ENCODE measurements at regions not wholly inside any gene's neighbourhood (a gene's known extent, or its start where the extent isn't known, plus 50 kb on each side); places are given as distances from the start of the nearest gene placed in this dataset.
"Not testable (repeated sequence)": the region's sequence is repeated elsewhere in the genome, so short reads cannot be mapped to it uniquely, and the experiment has no call there.

DNA sequence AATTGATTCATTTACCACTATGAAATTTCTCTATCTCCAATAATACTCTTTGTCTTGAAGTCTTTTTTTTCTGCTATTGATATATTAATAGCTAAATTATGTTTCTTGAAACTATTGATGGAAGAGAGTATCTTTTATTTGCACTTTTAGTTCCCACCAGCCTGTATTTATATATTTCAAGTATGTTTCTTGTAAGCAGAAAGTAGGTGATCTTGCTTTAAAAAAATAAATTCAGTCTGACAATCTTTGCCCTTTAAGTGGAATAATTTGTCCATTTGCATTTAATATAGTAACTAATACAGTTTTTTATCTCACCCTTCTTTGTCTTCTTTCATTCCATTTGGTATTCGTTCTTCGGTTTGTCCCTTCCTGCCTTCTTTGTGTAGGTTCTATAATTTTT is 790.5 kb downstream of the MCTP2 start:
- no peak for DNase-seq

DNA sequence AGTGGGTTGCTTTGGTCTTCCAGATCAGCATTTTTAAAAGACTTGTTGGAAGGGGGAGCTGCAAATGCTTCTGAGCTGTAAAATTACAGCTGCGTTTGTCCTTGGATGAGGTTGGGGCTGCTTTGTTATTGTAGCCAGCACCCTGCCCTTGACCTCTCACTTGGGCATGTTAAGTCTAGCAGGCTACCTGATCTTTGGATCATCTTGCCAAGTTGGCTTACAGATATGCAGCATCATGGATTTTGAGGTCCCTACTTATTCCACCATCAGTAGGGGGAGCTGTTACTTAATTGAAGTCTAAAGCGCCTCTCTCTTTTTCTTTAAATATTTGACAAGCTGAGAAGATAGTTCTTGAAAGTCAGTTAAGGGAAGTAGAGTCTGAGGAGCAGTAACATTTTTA is 793.0 kb downstream of the MCTP2 start:
- peak; percentile 2 for DNase-seq

DNA sequence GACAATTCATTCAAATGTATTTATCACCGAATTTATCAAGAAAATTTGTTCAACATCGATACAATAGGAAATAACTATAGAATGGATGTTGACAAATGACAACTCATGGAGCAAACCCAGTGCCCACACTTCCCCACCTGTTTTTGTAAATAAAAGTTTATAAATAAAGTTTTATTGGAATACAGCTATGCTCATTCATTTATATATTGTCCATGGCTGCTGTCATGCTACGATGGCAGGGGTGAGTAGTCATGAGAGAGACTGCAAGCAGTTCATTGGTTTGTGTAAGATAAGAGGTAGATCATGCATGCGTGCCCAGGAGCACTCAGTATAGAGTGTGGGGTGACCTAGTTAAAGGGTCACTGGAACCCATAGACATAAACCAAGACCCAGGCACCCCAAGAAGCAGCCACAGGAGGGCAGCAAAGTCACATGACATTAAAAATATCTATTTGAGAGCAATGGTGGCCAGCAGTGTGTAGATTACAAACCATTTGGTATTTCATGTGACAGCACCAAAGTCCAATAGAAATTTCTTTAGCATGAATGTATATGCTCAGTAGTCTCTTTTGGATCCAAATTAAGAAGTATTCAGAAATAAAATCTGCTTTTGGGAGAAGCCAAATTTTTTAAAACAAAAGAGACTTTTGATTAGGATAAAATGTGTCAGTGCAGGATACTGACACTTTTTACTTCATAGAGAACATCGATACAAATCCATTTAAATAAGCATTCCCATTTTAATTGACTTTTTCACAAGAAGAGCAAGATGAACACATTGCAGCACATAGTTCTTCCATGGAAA is 794.8 kb downstream of the MCTP2 start:
- DNase-seq: peak; percentile 2

DNA sequence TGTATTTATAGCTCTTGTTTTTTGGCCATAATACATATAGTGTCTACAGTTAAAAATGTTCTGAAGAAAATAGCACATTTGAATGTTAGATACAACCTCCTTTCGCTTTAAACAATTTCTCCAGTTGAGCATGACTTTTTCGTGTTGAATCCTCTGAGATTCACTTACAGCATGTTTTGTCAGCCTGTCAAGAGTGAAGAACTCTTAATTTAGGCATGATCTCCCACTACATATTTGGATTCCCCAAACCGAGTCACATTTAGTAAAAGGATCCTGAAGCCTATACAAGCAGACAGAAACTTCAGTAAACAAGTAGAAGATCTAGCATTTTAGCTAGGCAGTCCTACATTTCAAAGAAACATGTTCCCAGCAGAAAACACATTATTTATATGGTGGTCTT is 796.6 kb downstream of the MCTP2 start:
- DNase-seq: no peak

DNA sequence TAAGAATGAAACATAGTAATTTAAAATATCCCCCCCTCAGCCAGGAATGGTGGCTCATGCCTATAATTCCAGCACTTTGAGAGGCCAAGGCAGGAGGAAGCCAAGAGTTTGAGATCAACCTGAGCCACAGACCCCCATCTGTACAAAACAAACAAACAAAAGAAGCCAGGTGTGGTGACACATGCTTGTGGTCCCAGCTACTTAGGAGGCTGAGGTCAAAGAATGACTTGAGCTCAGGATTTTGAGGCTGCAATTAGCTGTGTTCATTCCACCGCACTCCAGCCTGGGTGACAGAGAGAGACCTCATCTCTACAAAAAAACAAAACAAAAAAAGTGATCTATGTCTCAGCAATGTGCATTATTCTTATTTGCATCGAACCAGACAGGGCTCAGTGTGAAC is 800.8 kb downstream of the MCTP2 start:
- no peak for DNase-seq

DNA sequence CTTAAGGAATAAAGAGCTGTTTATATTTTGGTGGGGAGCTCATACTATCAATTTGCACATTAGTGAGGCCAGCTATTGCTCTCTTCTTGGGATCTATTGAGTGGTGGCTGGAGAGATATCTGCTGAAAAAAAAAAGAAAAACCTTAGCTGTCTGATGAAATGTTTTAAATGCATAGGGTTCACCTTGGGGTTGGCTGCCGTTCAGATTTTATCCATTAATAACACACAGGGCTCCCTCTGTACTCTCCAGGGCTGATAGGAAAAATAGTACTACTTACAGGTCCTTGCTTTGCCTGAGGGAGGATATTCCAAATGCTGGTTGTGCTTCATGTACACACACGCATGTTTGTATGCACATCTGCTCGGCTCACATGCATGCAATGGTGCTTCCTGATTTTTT is 803.7 kb downstream of the MCTP2 start:
- no peak for DNase-seq

DNA sequence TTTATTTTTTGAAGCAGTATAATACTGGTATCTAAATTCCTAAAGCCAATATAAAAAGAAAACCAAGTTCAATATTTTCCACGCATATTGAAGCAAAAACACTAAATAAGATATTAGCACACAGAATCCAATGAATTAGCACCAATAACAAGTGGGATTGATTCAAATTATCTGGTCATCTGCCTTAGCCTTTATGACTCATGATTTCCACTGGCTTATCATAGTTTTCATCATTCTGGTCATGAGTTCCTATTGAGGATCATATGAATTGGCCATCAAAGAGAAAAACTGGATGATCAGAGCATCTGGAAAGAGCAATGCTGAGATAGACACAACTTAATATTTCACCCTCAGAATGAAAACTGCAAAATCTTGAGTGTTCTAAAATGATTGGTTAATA is 809.9 kb downstream of the MCTP2 start:
- DNase-seq: no peak

DNA sequence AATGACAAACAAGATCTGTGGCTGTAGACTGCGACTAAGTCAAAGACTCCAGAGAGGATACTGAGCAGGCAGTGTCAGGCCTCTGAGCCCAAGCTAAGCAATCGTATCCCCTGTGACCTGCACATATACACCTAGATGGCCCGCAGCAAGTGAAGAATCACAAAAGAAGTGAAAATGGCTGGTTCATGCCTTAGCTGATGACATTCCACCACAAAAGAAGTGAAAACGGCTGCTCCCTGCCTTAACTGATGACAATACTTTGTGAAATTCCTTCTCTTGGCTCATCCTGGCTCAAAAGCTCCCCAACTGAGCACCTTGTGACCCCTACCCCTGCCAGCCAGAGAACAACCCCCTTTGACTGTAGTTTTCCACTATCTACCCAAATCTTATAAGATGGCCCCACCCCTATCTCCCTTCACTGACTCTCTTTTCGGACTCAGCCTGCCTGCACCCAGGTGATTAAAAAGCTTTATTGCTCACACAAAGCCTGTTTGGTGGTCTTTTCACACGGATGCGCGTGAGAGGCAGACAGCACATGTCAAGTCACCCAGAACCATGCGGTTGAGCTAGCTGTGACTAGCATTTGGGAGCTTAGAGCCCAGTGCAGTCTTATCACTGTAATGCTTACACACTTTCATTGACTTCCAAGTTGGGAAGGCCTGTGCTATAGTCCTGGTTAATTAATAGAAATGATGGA is 812.0 kb downstream of the MCTP2 start:
- DNase-seq: not testable (repeated sequence)

DNA sequence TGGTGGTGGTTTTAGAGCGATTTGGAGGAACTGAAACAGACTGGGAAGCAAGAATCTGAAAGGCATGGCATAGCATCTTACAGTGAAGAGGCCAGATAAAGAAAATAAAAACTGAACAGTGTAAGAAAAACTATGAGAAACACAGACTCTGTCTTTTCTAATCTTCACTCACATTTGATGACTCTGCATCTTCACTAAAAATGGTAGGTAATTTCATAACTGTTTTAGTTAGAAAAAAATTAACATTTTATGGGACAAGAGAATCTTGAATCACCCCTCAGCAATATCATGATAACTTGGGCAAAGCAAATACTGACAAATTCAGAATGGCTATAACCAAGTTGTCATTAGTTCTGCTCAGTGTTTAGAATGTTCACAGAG is 812.6 kb downstream of the MCTP2 start:
- no peak for DNase-seq

DNA sequence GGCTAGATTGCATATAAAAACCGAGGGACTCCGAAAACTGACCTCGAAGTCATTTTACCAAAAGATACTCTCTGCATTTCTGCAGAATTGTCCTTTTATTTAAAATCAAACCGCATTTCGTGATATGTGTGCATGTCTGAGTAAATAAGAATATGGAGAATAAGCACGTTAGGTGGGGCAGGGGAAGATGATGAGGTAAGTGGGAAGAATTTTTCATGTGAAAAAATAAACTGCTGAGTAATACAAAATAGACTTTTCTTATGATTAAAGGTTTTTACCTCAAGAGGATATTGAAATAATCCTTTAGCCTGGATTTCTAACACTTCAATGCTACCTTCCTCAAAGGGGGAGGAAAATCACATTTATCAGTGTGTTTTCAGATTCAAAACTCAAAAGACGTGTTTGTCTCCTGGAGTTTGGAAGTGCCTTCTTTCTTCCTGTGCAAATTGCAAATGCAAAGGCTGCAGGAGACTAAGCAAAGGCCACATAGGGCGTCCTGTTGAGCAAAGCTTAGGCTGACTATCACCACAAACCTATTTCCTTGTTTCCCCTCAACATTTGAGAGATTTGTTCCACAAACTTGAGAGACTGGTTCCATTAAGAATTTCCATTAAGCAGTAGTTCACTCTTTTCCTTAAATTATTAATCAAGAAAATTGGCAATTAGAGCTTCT is 813.5 kb downstream of the MCTP2 start:
- no peak for DNase-seq

DNA sequence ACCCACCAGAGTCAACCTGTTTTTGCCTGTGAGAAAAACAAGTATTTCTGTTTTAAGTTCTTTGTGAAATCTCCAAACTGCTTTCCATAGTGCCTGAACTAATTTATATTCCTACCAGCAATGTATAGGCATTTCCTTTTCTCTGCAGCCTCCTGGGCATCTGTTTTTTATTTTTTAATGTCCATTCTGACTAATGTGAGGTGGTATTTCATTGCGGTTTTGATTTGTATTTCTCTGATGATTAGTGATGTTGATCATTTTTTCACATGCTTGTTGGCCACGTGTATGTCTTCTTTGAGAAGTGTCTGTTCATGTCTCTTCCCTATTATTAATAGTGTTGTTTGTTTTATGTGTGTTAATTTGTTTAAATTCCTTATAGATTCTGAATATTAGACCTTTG is 820.5 kb downstream of the MCTP2 start:
- no peak for DNase-seq

DNA sequence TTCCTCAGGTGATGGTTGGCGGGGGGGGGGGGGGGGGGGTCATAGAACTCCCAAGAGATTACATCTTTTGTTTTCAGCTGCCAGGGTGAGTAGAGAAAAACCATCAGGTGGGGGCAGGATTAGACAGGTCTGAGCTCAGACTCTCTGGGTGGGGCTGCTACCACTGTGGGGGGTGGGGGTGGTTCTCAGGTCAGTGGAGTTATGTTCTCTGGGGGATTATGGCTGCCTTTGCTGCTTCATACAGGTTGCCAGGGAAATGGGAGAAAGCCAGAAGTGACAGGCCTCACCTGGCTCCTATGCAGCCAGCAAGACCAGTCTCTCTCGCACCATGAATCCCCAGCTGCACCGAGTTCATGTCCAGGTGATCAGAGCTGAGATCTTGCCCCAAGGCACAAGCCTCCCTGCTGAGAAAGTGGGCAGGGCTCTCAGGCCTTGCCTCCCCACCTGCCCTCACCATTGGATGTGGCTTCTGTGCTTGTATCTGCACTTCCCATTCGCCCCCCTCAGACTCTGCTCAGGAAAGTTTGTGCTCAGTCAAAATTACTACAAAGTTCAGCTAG is 828.1 kb downstream of the MCTP2 start:
- DNase-seq: no peak

DNA sequence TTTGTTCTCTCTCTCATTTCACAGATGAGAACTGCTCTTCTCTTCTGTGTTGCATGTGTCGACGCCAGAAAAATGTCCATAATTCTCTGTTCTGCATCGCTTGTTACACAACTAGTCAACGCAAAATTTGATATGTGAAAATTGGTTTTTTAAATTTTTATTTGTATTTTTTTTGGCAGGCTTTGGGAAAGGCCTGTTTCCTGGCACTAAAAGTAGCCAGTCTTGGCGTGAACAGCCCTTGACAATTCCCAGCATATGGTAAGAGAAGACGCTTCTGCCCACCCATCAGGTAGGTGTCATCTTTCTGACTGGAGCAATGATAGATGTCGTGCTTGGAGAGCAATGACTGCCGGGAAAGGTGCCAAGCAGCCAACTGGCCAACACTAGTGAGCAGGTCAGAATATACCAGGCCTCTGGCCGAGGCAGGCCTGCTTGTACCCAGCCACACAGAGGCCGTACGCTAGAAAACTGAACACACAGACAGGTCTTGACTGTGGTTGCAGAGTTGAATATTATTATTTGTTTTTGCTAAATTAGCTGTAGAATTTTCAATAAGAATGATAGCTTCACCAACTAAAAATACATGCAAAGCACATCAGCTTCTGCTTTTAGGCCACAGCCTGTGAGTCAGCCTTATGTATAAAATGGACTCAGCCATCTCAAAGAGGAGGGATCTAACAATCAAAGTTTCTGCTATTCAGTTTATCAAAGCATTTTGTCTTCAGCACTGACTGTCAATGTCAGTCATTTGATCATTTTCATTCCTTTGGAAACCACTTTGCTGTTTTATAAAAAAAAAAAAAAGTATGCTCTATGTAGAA is 837.5 kb downstream of the MCTP2 start:
- DNase-seq: no peak

DNA sequence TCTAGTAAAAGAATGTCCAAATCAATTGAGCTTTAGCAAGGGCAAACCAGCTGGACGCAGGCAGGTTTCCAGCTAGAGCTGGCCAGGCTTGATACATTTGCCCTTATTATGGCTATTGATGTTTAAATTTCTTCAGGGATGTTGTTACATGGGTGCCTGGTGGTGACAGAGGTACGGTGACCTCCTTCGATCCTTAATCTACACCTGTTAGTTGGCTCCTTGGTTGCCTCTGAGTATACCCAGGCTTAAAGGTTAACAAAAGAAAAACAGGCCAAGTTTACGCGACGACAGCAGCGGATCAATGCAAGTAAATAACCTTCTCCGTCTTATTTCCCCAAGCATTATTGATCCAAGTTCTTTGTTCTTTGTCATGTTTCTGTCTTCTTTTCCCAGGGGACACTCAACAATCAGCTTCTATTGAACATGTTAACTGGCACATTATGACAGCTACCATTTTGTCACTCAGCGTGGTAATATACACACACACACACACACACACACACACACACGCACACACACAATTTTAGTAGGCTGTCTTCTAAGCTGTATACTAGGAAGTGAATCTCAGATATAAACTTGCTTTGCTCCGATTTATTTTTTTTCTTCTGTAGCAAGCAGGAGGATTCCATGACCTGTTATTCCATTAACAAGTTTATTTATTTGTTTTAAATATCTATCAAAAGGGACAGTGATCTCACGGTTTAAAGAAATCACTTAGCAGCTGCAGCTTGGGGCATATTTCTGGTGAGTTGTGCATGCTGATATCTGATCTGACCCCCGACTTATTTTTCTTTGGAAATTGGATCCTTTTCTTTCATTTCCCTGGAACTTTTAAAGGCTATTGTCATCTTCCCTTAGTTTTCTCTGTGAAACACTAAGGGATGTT is 844.7 kb downstream of the MCTP2 start:
- DNase-seq: no peak

DNA sequence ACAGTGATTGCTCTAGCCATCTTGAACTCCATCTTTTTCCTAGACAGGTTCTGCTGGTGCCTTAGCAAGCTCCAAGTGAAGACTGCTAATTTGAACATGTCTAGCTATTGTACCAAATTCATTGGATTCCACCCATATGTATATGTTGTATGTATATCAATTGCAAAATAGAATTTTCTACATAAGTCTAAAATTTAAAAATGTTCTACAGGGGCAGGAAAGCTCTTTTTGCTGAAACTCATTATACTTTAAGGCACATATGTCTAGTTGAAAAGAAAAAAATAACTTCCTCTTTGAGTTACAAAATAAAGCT is 845.3 kb downstream of the MCTP2 start:
- no peak for DNase-seq

DNA sequence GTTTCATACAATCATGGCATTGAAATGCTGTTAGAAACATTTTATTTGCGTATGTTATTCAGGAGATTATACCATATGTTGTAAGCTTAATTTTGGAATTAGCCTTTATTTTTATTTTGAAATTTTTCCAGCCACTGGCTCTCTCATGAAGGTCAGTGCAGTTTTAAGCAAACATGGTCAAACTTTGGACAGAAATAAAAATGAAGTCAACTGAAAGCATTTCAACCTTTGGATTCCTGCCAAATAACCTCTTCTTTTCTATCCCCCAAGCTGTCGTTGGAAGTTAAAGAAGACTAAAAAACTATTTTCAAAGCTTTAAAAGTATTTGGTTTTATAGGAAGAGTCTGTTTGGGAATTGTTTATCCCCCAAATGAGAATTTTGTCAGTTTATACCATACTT is 846.6 kb downstream of the MCTP2 start:
- no peak for DNase-seq

DNA sequence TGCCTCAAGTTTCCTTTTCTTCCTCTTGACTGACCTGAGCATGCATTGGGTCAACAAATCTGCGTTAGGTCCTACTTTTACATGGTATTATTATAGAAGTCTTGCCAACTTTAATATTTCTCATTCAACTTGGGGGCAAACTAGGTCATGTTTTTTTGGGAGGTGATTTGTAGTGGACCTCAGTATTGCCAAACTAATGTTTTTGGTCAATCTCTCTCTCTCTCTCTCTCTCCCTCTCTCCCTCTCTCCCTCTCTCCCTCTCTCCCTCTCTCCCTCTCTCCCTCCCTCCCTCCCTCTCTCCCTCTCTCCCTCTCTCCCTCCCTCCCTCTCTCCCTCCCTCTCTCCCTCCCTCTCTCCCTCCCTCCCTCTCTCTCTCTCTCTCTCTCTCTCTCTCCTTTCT is 848.9 kb downstream of the MCTP2 start:
- not testable (repeated sequence) for DNase-seq

DNA sequence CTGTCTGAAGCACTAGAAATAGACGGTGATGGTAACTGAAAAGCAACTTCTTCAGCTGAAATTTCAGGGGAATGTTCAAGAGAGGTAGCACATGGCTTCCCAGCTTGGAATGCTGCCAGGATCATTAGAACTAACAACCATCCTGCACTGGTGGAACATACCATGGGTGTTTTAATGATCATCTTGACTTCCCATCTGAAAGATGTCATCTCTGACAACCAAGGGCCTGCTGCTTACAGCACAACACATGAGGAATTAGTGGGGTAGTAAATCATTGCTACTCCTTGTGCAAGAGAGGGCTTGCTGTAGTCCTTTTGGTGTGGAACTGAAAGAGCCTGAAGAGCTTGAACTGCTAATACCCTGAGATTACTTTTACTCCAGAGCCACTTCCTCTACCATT is 853.7 kb downstream of the MCTP2 start:
- DNase-seq: no peak

DNA sequence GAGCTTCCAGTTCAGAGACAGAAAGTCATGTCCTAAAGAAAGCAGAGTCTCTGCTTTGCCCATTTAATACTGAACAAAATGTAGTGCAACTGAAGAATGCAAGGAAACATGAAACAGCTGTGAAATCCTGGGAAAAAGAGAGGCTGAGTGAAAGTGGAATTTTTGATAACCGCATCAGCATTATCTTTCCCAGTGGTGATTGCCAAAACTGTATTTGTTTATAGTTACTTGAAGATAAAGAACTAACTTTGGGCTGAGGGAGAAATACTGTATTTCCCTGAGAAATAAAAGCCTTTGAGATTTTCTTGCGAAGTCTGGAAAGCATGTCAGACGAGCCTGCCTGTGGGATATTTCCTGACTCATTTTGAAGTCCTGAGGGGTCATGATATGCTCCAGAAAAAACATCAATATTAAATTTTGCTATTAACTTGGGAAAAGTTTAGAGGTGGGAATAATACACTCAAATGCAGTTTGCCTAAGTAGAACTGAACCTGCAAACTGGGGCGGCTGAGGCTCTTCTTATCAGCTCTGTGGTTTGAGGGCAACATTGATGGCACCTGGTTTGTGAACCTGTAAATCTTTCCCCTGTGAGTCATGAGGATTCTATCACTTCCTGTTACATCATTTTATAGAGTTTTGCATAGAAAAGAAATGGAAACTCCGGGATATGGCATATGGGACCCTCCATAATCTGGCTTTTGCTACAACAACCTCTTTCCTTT is 855.3 kb downstream of the MCTP2 start:
- no peak for DNase-seq

DNA sequence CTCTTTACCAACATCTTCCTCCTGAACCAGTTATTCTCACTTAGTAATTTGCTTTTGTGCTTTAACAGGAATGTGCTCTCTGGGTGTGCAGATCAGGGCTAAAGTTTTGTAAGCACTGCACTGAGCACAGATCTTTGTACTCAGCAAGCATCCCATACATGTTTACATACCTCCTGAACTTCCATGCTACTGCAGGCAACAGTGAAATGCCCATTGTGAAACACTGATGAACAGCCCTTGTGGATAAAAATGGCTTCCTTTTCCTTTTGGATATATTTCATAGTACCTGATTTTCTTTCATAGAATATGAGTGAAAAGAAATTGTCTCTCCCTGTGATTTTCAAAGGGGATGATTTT is 855.9 kb downstream of the MCTP2 start:
- DNase-seq: no peak

DNA sequence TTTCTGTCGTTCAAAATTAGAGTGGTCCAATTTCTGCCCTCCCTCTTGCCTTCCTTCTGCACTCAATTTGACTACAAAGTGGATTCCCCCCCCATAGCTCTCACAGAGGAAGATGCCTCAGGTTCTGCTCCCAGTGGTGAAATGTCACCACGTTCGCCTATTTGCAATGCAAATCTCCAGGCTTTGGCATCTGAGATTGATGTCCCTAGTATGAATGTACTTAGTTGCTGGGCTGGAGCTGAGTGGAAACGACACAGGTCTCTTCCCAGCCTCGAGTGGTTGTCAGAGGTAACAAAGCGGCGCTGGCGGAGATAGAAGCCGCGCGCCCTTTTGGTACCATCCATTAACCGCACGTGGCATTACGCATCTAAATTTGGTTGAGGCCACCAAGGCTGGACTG is 860.1 kb downstream of the MCTP2 start:
- DNase-seq: no peak

Data from suppressor macrophage treated with lipopolysaccharide for 4 hours (primary cell).